ENCODE measurements at regions not wholly inside any gene's neighbourhood (a gene's known extent, or its start where the extent isn't known, plus 50 kb on each side); places are given as distances from the start of the nearest gene placed in this dataset.

DNA sequence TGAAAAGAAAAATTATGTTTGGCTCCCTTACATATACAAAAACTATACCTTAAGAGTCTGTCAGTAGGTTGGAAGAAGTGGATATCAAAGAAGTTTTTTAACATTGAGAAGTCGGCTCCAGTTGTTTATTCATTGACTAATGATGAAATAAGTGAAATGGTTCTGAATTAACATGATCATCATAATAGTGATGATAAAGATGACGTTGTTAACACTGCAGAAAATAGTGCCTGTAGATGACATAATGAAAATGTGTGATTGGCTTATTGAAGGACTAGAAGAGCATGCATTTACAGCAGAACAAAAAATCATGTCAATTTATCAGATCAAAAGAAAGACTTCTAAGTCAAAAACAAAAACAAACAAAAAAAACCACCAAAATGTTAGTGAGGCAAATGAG is 1125.4 kb upstream of the NXPH2 start (continued):
- TF ChIP-seq RBBP5 (IDR thresholded peaks at IDR 0.05; ENCODE audit: borderline replicate concordance, insufficient read depth, low read length, poor library complexity, severe bottlenecking), result no peak
- TF ChIP-seq, protein P1, sequence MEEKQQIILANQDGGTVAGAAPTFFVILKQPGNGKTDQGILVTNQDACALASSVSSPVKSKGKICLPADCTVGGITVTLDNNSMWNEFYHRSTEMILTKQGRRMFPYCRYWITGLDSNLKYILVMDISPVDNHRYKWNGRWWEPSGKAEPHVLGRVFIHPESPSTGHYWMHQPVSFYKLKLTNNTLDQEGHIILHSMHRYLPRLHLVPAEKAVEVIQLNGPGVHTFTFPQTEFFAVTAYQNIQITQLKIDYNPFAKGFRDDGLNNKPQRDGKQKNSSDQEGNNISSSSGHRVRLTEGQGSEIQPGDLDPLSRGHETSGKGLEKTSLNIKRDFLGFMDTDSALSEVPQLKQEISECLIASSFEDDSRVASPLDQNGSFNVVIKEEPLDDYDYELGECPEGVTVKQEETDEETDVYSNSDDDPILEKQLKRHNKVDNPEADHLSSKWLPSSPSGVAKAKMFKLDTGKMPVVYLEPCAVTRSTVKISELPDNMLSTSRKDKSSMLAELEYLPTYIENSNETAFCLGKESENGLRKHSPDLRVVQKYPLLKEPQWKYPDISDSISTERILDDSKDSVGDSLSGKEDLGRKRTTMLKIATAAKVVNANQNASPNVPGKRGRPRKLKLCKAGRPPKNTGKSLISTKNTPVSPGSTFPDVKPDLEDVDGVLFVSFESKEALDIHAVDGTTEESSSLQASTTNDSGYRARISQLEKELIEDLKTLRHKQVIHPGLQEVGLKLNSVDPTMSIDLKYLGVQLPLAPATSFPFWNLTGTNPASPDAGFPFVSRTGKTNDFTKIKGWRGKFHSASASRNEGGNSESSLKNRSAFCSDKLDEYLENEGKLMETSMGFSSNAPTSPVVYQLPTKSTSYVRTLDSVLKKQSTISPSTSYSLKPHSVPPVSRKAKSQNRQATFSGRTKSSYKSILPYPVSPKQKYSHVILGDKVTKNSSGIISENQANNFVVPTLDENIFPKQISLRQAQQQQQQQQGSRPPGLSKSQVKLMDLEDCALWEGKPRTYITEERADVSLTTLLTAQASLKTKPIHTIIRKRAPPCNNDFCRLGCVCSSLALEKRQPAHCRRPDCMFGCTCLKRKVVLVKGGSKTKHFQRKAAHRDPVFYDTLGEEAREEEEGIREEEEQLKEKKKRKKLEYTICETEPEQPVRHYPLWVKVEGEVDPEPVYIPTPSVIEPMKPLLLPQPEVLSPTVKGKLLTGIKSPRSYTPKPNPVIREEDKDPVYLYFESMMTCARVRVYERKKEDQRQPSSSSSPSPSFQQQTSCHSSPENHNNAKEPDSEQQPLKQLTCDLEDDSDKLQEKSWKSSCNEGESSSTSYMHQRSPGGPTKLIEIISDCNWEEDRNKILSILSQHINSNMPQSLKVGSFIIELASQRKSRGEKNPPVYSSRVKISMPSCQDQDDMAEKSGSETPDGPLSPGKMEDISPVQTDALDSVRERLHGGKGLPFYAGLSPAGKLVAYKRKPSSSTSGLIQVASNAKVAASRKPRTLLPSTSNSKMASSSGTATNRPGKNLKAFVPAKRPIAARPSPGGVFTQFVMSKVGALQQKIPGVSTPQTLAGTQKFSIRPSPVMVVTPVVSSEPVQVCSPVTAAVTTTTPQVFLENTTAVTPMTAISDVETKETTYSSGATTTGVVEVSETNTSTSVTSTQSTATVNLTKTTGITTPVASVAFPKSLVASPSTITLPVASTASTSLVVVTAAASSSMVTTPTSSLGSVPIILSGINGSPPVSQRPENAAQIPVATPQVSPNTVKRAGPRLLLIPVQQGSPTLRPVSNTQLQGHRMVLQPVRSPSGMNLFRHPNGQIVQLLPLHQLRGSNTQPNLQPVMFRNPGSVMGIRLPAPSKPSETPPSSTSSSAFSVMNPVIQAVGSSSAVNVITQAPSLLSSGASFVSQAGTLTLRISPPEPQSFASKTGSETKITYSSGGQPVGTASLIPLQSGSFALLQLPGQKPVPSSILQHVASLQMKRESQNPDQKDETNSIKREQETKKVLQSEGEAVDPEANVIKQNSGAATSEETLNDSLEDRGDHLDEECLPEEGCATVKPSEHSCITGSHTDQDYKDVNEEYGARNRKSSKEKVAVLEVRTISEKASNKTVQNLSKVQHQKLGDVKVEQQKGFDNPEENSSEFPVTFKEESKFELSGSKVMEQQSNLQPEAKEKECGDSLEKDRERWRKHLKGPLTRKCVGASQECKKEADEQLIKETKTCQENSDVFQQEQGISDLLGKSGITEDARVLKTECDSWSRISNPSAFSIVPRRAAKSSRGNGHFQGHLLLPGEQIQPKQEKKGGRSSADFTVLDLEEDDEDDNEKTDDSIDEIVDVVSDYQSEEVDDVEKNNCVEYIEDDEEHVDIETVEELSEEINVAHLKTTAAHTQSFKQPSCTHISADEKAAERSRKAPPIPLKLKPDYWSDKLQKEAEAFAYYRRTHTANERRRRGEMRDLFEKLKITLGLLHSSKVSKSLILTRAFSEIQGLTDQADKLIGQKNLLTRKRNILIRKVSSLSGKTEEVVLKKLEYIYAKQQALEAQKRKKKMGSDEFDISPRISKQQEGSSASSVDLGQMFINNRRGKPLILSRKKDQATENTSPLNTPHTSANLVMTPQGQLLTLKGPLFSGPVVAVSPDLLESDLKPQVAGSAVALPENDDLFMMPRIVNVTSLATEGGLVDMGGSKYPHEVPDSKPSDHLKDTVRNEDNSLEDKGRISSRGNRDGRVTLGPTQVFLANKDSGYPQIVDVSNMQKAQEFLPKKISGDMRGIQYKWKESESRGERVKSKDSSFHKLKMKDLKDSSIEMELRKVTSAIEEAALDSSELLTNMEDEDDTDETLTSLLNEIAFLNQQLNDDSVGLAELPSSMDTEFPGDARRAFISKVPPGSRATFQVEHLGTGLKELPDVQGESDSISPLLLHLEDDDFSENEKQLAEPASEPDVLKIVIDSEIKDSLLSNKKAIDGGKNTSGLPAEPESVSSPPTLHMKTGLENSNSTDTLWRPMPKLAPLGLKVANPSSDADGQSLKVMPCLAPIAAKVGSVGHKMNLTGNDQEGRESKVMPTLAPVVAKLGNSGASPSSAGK (IDR thresholded peaks at IDR 0.05), result no peak
- TF ChIP-seq BRCA1 (IDR thresholded peaks at IDR 0.05), result no peak
- no peak for TF ChIP-seq BRCA1 (CRISPR knock-in tag; IDR thresholded peaks at IDR 0.05)
- TF ChIP-seq, protein P2, sequence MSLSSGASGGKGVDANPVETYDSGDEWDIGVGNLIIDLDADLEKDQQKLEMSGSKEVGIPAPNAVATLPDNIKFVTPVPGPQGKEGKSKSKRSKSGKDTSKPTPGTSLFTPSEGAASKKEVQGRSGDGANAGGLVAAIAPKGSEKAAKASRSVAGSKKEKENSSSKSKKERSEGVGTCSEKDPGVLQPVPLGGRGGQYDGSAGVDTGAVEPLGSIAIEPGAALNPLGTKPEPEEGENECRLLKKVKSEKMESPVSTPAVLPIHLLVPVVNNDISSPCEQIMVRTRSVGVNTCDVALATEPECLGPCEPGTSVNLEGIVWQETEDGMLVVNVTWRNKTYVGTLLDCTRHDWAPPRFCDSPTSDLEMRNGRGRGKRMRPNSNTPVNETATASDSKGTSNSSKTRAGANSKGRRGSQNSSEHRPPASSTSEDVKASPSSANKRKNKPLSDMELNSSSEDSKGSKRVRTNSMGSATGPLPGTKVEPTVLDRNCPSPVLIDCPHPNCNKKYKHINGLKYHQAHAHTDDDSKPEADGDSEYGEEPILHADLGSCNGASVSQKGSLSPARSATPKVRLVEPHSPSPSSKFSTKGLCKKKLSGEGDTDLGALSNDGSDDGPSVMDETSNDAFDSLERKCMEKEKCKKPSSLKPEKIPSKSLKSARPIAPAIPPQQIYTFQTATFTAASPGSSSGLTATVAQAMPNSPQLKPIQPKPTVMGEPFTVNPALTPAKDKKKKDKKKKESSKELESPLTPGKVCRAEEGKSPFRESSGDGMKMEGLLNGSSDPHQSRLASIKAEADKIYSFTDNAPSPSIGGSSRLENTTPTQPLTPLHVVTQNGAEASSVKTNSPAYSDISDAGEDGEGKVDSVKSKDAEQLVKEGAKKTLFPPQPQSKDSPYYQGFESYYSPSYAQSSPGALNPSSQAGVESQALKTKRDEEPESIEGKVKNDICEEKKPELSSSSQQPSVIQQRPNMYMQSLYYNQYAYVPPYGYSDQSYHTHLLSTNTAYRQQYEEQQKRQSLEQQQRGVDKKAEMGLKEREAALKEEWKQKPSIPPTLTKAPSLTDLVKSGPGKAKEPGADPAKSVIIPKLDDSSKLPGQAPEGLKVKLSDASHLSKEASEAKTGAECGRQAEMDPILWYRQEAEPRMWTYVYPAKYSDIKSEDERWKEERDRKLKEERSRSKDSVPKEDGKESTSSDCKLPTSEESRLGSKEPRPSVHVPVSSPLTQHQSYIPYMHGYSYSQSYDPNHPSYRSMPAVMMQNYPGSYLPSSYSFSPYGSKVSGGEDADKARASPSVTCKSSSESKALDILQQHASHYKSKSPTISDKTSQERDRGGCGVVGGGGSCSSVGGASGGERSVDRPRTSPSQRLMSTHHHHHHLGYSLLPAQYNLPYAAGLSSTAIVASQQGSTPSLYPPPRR (CRISPR knock-in tag; IDR thresholded peaks at IDR 0.05; ENCODE audit: borderline replicate concordance), result no peak
- TF ChIP-seq, protein P3, sequence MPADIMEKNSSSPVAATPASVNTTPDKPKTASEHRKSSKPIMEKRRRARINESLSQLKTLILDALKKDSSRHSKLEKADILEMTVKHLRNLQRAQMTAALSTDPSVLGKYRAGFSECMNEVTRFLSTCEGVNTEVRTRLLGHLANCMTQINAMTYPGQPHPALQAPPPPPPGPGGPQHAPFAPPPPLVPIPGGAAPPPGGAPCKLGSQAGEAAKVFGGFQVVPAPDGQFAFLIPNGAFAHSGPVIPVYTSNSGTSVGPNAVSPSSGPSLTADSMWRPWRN (IDR thresholded peaks at IDR 0.05; ENCODE audit: low read depth), result no peak
- no peak for TF ChIP-seq ZNF3 (CRISPR knock-in tag; IDR thresholded peaks at IDR 0.05)
- TF ChIP-seq NFIC (IDR thresholded peaks at IDR 0.05), result no peak
- TF ChIP-seq KLF16 (IDR thresholded peaks at IDR 0.05), result no peak
- no peak for TF ChIP-seq RHOXF2B (CRISPR knock-in tag; conservative IDR thresholded peaks at IDR 0.05)
- TF ChIP-seq SMAD4 (CRISPR knock-in tag; conservative IDR thresholded peaks at IDR 0.05), result no peak
- no peak for TF ChIP-seq CTBP1 (IDR thresholded peaks at IDR 0.05; ENCODE audit: borderline replicate concordance)
- TF ChIP-seq MCM3 (IDR thresholded peaks at IDR 0.05), result no peak
